ENCODE measurements at regions not wholly inside any gene's neighbourhood (a gene's known extent, or its start where the extent isn't known, plus 50 kb on each side); places are given as distances from the start of the nearest gene placed in this dataset.

DNA sequence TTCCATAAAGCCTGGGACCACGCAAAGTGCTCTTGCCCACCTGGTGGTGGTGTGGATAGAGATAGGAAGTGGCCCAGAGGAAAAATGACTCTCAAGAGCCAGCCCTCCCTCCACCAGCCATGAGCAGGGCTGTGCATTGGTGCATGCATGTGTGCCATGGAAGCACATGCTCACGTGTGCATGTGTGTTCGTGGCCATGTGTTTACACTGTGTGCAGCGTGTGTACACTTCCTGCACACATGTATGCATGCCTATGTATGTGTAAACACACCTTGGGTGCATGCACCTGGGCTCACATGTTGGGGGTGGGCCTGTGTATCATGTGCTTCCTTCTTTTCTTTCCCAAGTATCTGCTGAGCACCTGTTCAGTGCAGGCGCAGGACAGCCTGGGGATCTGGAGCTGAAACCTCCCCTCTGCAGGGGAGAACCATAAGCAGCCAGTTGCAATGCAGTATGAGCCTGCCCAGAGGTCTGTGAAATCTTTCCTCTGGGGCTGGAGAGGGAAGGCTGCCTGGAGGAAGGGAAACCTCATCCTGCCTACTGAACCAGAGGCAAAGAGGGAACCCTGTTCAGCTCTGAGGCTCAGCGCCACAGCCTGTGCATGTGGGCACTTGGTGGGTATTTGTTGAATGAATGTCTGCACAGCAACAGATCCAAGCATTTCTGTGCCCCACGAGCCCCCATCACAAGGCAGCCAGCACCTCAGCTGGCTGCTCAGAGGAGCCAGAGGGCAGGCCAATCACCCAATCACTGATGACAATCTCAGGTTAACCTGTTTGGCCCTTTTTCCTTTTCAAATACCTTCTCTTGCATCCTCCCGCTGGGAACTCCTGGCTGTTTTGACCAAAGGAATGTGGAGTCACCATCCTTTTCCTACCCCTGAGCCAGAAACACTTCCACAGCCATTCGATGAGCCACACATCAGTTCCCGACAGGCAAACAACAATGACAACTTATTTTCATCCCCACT lies 327.0 kb downstream of the NPHP4 start:
- peaks cover 73% of the 10 kb centered on the region for H3K9me3 Mint-ChIP-seq
- no peak overlapping the region for H3K4me3 Mint-ChIP-seq
- peaks cover 8% of the 10 kb centered on the region; the same call in 1 of the 2 replicates for H3K36me3 Mint-ChIP-seq (ENCODE audit: low read depth)
- TF ChIP-seq, protein P1, sequence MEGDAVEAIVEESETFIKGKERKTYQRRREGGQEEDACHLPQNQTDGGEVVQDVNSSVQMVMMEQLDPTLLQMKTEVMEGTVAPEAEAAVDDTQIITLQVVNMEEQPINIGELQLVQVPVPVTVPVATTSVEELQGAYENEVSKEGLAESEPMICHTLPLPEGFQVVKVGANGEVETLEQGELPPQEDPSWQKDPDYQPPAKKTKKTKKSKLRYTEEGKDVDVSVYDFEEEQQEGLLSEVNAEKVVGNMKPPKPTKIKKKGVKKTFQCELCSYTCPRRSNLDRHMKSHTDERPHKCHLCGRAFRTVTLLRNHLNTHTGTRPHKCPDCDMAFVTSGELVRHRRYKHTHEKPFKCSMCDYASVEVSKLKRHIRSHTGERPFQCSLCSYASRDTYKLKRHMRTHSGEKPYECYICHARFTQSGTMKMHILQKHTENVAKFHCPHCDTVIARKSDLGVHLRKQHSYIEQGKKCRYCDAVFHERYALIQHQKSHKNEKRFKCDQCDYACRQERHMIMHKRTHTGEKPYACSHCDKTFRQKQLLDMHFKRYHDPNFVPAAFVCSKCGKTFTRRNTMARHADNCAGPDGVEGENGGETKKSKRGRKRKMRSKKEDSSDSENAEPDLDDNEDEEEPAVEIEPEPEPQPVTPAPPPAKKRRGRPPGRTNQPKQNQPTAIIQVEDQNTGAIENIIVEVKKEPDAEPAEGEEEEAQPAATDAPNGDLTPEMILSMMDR (IDR thresholded peaks at IDR 0.05): no peak
- no peaks in the 10 kb centered on the region for H3K4me1 Mint-ChIP-seq (ENCODE audit: low read depth)
- no peak overlapping the region for H3K27ac Mint-ChIP-seq
- no peak for DNase-seq
- peaks cover 3% of the 10 kb centered on the region; the same call in 1 of the 2 replicates for H3K27me3 Mint-ChIP-seq (ENCODE audit: insufficient read depth)

DNA sequence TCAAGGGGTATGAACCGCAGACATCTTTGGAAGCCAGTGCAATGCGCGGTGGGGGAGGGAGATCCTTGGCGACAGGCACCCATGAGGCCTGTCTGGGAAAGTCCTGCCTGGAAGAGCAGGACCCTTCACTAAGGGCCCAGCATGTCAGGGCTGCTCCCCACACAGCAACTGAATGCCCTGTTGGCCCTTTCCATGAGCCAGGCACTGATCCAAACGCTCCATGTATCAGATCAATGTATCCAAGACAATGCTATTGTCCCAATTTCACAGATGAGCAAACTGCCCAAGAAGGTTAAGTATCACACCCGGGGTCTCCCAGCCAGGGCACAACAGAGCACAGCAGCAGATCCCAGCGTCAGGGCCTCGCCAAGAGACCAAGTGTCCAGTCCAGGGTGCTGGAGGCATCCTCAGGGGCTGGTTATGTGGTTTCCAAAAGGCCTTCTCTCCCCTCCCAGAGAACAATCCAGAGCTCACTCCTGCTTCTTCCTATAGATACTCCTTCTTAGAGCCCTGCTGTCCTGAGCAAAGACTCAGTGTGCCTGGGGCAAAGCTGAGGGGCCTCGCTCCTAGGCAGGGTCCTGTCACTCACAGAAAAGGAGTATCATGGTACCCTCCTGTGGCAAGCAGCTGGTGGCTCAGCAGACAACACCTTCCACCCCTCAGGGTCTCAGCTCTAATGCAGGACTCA lies 328.0 kb downstream of the NPHP4 start:
- Mint-ChIP-seq H3K36me3 (ENCODE audit: low read depth) (peaks cover 9% of the 10 kb centered on the region), H3K27me3 (ENCODE audit: insufficient read depth) (peaks cover 3% of the 10 kb centered on the region; the same call in 1 of the 2 replicates), H3K4me3 (no peak overlapping the region), H3K27ac (no peak overlapping the region), H3K9me3 (peaks cover 67% of the 10 kb centered on the region), H3K4me1 (ENCODE audit: low read depth) (no peaks in the 10 kb centered on the region)
- DNase-seq: no peak
- TF ChIP-seq, protein P1 (IDR thresholded peaks at IDR 0.05): no peak

DNA sequence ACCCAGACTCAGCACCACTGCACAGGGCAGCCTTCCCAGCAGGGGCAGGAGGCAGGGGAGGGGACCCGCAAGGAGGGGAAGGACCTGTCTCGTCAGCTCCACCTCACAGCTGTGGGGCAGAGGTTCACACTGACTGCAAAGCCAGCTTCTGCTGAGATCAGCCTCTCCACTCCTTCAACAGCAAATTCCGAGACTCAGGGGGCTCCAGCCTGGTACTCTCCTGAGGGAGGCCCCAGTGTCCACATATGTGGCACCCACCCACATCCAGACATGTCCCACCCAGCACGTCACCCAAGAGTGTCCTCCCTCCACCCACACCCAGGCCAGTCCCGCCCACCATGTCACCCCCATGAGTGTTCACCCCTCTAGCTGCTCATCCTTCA lies 329.5 kb downstream of the NPHP4 start:
- H3K36me3 Mint-ChIP-seq (ENCODE audit: low read depth): peaks cover 12% of the 10 kb centered on the region; the same call in 1 of the 2 replicates
- DNase-seq: no peak
- no peak overlapping the region for H3K4me3 Mint-ChIP-seq
- no peak overlapping the region for H3K27ac Mint-ChIP-seq
- H3K27me3 Mint-ChIP-seq (ENCODE audit: insufficient read depth): peaks cover 3% of the 10 kb centered on the region; the same call in 1 of the 2 replicates
- H3K9me3 Mint-ChIP-seq: peaks cover 61% of the 10 kb centered on the region
- TF ChIP-seq, protein P1 (IDR thresholded peaks at IDR 0.05): no peak
- no peaks in the 10 kb centered on the region for H3K4me1 Mint-ChIP-seq (ENCODE audit: low read depth)

DNA sequence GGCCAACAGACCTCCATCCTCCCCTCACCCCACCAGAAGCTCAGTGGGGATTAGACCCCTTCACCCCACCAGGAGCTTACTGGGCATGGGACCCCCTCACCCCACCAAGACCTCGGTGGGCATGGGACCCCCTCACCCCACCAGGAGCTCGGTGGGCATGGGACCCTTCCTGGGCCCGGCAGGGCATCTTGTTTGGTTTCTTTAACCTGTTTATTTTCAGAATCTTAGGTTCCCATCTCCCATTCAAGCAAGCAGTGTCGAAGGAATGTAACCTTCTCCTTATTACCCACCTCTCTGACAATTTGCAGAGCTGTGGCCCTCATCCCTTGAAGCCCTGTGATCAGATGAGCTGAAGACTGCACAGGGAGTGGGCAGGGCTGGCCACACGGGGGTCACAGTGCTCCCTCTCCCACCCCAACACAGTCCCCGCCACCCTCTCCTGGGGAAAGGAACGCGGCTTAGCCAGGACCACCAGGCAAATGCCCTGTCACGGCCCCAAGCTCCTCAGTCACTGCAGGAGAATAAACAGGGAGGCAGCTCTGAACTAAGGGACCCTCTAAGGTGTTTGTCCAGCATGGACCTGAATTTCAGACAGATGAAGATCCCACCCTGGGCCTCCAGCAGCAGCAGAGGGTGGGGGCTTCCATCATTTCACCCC lies 330.0 kb downstream of the NPHP4 start:
- no peak for DNase-seq
- H3K27ac Mint-ChIP-seq: no peak overlapping the region
- H3K4me3 Mint-ChIP-seq: no peak overlapping the region
- peaks cover 12% of the 10 kb centered on the region; the same call in 1 of the 2 replicates for H3K36me3 Mint-ChIP-seq (ENCODE audit: low read depth)
- no peaks in the 10 kb centered on the region for H3K4me1 Mint-ChIP-seq (ENCODE audit: low read depth)
- H3K27me3 Mint-ChIP-seq (ENCODE audit: insufficient read depth): peaks cover 3% of the 10 kb centered on the region; the same call in 1 of the 2 replicates
- H3K9me3 Mint-ChIP-seq: peaks cover 65% of the 10 kb centered on the region
- TF ChIP-seq, protein P1 (IDR thresholded peaks at IDR 0.05): no peak
